Esophagus muscularis mucosa (tissue), 4 donors: ENCODE measurements at regions not wholly inside any gene's neighbourhood (a gene's known extent, or its start where the extent isn't known, plus 50 kb on each side); places are given as distances from the start of the nearest gene placed in this dataset.

Experiments used
- DNase-seq: peaks from one replicate; pipeline ENCODE4 v3.0.0-alpha.2; 2017; ENCODE audit errors: extremely low spot score
- H3K27ac ChIP-seq, 4 donors: fragments of 200-600 bp; sonication (generic); replicated peaks in 1 of 4; 1 replicate in 3 of 4; 2 replicates in 1 of 4; pipeline ENCODE4 v1.5.1; 2016 to 2019; ENCODE audit warnings: mild to moderate bottlenecking in 1 of 4
- H3K27me3 ChIP-seq, 4 donors: fragments of 200-600 bp; sonication (generic); one replicate each; pipeline versions ENCODE4 v1.5.1 to v1.6.0; 2016 to 2019
- H3K36me3 ChIP-seq, 4 donors: fragments of 200-600 bp; sonication (generic); one replicate each; pipeline ENCODE4 v1.5.1; 2016 to 2019
- H3K4me1 ChIP-seq, 4 donors: fragments of 200-600 bp; sonication (generic); one replicate each; pipeline ENCODE4 v1.5.1; 2016 to 2019
- H3K4me3 ChIP-seq, 4 donors: fragments of 200-600 bp; sonication (generic); 1 replicate in 2 of 4; 2 replicates in 2 of 4; pipeline ENCODE4 v1.5.1; 2016 to 2019; ENCODE audit warnings: mild to moderate bottlenecking in 4 of 4, moderate library complexity in 1 of 4
- H3K9me3 ChIP-seq, 4 donors: fragments of 200-600 bp; sonication (generic); 1 replicate in 3 of 4; 2 replicates in 1 of 4; pipeline ENCODE4 v1.5.1; 2016 to 2019
- CTCF ChIP-seq, 3 experiments: fragments of 200-600 bp in 2 of 3; fragments of 450-650 bp in 1 of 3; sonication (generic) in 2 of 3; IDR thresholded peaks; one replicate each; pipeline ENCODE4 v1.5.1; 2017 to 2019; ENCODE audit warnings: antibody characterized with exemption in 3 of 3, mild to moderate bottlenecking in 2 of 3, moderate library complexity in 1 of 3
- EP300 ChIP-seq: sonication (generic); formaldehyde crosslinking; IDR thresholded peaks from one replicate; pipeline ENCODE4 v1.6.1; 2017; ENCODE audit warnings: antibody characterized with exemption
- POLR2A ChIP-seq: fragments of 450-650 bp; IDR thresholded peaks from one replicate; pipeline ENCODE4 v1.6.1; 2017; ENCODE audit warnings: antibody characterized with exemption, moderate library complexity, mild to moderate bottlenecking, low read depth
- POLR2AphosphoS5 ChIP-seq, 2 donors: sonication (generic); formaldehyde crosslinking; IDR thresholded peaks; one replicate each; pipeline ENCODE4 v1.6.1; 2017; ENCODE audit warnings: antibody characterized with exemption in 2 of 2
- WGBS: methylation state at CpG from one replicate; pipeline ENCODE4 v1.1.5; 2018; 5-methylcytosine and 5-hydroxymethylcytosine counted together
- intact Hi-C: fragments of 100-400 bp; cut with DNase I; formaldehyde crosslinking; loops from one replicate; pipeline ENCODE4 v1.15.1; 2023

GRCh38 chr2:128836559-128837100 is 518.0 kb upstream of the HS6ST1 start:
- H3K4me1 ChIP-seq = no peaks in the 10 kb centered on the region
- H3K9me3 ChIP-seq = no peaks in the 10 kb centered on the region
- intact Hi-C loops = no loop called here
- no peaks in the 10 kb centered on the region for H3K27me3 ChIP-seq
- no peak for TF ChIP-seq EP300
- TF ChIP-seq POLR2AphosphoS5 (IDR thresholded peaks at IDR 0.05) = no peak
- TF ChIP-seq POLR2A = no peak
- no peak for TF ChIP-seq CTCF (IDR thresholded peaks at IDR 0.05)
- H3K36me3 ChIP-seq = no peaks in the 10 kb centered on the region
- no peak overlapping the region for H3K27ac ChIP-seq
- H3K4me3 ChIP-seq = no peak overlapping the region
- no peak for DNase-seq
- WGBS = 79% methylated on average over 5 of the region's 5 CpGs

- intact Hi-C loops = no loop called here
- Histone ChIP-seq H3K27me3 (no peaks in the 10 kb centered on the region), H3K36me3 (no peaks in the 10 kb centered on the region), H3K9me3 (no peaks in the 10 kb centered on the region), H3K4me1 (no peaks in the 10 kb centered on the region), H3K27ac (no peak overlapping the region), H3K4me3 (no peak overlapping the region)
- peak; percentile 80 for DNase-seq
- 92% methylated on average over 5 of the region's 5 CpGs for WGBS
- TF ChIP-seq CTCF (IDR thresholded peaks at IDR 0.05) = no peak
- TF ChIP-seq POLR2AphosphoS5 (IDR thresholded peaks at IDR 0.05) = no peak
- no peak for TF ChIP-seq EP300
- no peak for TF ChIP-seq POLR2A
Measured at GRCh38 chr2:128838244-128838643, 519.6 kb upstream of the HS6ST1 start.

- Histone ChIP-seq H3K27me3 (no peaks in the 10 kb centered on the region), H3K36me3 (no peaks in the 10 kb centered on the region), H3K4me3 (no peak overlapping the region), H3K27ac (no peak overlapping the region), H3K4me1 (no peaks in the 10 kb centered on the region), H3K9me3 (no peaks in the 10 kb centered on the region)
- DNase-seq = no peak
- intact Hi-C loops = no loop called here
- no peak for TF ChIP-seq POLR2AphosphoS5 (IDR thresholded peaks at IDR 0.05)
- no peak for TF ChIP-seq EP300
- TF ChIP-seq CTCF (IDR thresholded peaks at IDR 0.05) = no peak
- no peak for TF ChIP-seq POLR2A
- 34% methylated on average over 3 of the region's 3 CpGs for WGBS
Measured at GRCh38 chr2:128841803-128842202, 523.1 kb upstream of the HS6ST1 start.

- intact Hi-C loops = no loop called here
- TF ChIP-seq CTCF (IDR thresholded peaks at IDR 0.05) (no peak), POLR2A (no peak), EP300 (no peak), POLR2AphosphoS5 (IDR thresholded peaks at IDR 0.05) (no peak)
- WGBS = 43% methylated on average over 9 of the region's 9 CpGs
- no peak for DNase-seq
- no peak overlapping the region for H3K4me3 ChIP-seq
- no peaks in the 10 kb centered on the region for H3K4me1 ChIP-seq
- H3K9me3 ChIP-seq = no peaks in the 10 kb centered on the region
- H3K36me3 ChIP-seq = no peaks in the 10 kb centered on the region
- peaks cover 0 to 4% (median 0%) of the 10 kb centered on the region in 4 donors for H3K27me3 ChIP-seq
- no peak overlapping the region for H3K27ac ChIP-seq
Measured at GRCh38 chr2:128867311-128867710, 548.6 kb upstream of the HS6ST1 start.
